Uterus (tissue), 3 donors: ENCODE measurements at regions not wholly inside any gene's neighbourhood (a gene's known extent, or its start where the extent isn't known, plus 50 kb on each side); places are given as distances from the start of the nearest gene placed in this dataset.
A peak's percentile ranks its signal among the peaks of the same experiment; 100 is the strongest.

Source experiments
- DNase-seq, 2 donors: peaks; one replicate each; pipeline ENCODE4 v3.0.0-alpha.2; 2019 to 2020
- H3K27ac ChIP-seq, 2 donors: fragments of 200-600 bp; sonication (generic); 1 replicate in 1 of 2; 2 replicates in 1 of 2; pipeline ENCODE4 v1.5.1; 2016 to 2018
- H3K27me3 ChIP-seq, 2 donors: fragments of 200-600 bp; sonication (generic); one replicate each; pipeline ENCODE4 v1.5.1; 2018 to 2019; ENCODE audit warnings: control low read depth in 1 of 2
- H3K36me3 ChIP-seq, 2 donors: fragments of 200-600 bp; sonication (generic); one replicate each; pipeline ENCODE4 v1.5.1; 2019; ENCODE audit warnings: control low read depth in 1 of 2
- H3K4me1 ChIP-seq, 2 donors: fragments of 200-600 bp; sonication (generic); one replicate each; pipeline ENCODE4 v1.5.1; 2018 to 2019; ENCODE audit warnings: control low read depth in 1 of 2
- H3K4me3 ChIP-seq, 2 donors: fragments of 200-600 bp; sonication (generic); 1 replicate in 1 of 2; 2 replicates in 1 of 2; pipeline ENCODE4 v1.5.1; 2018 to 2019; ENCODE audit warnings: mild to moderate bottlenecking in 1 of 2
- H3K9me3 ChIP-seq, 2 donors: fragments of 200-600 bp; sonication (generic); one replicate each; pipeline ENCODE4 v1.5.1; 2019; ENCODE audit warnings: control low read depth in 1 of 2
- CTCF ChIP-seq, 4 experiments: fragments of 200-600 bp in 2 of 4; fragments of 450-650 bp in 2 of 4; sonication (generic) in 2 of 4; IDR thresholded peaks; one replicate each; pipeline ENCODE4 v1.5.1; 2016 to 2019; ENCODE audit warnings: antibody characterized with exemption in 4 of 4, mild to moderate bottlenecking in 2 of 4, moderate library complexity in 1 of 4
- POLR2A ChIP-seq, 2 donors: fragments of 450-650 bp; IDR thresholded peaks; one replicate each; pipeline ENCODE4 v1.6.1; 2016; ENCODE audit warnings: antibody characterized with exemption in 2 of 2, mild to moderate bottlenecking in 1 of 2, moderate library complexity in 1 of 2
- intact Hi-C: fragments of 100-400 bp; cut with DNase I; formaldehyde crosslinking; loops from one replicate; pipeline ENCODE4 v1.15.1; 2023; ENCODE audit warnings: low total_unique reads
- donor health status: DM: yes; HTN: yes; CAD: no.

DNA sequence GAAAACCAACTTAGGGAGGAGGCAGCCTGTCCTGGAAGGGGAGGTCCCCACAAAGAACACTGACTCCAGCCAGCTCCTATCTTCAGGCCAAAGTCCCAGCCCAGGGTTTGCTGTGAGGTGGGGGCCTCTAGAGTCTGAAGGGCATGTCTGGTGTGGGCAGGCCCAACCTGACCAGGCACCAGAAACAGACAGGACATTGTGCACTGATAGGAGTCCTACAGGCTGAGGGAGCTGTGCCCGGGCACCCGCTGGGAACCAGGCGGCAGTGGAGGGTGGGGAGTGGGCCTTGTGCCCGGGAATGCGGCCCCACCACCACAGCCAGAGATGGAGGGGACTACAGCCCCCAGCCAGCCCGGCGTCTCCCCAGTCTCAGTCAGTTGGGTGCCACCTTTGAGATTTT is 161.4 kb downstream of the WNT7A start:
- H3K27me3 ChIP-seq, result no peaks in the 10 kb centered on the region
- peak in 1 of 2 donors; percentile 3 for DNase-seq
- no peak overlapping the region for H3K27ac ChIP-seq
- no peaks in the 10 kb centered on the region for H3K4me1 ChIP-seq
- no peak overlapping the region for H3K4me3 ChIP-seq
- no peaks in the 10 kb centered on the region for H3K36me3 ChIP-seq
- H3K9me3 ChIP-seq, result no peaks in the 10 kb centered on the region
- no peak for TF ChIP-seq POLR2A (IDR thresholded peaks at IDR 0.05)
- TF ChIP-seq CTCF (IDR thresholded peaks at IDR 0.05), result no peak
- intact Hi-C loops, result no loop called here

DNA sequence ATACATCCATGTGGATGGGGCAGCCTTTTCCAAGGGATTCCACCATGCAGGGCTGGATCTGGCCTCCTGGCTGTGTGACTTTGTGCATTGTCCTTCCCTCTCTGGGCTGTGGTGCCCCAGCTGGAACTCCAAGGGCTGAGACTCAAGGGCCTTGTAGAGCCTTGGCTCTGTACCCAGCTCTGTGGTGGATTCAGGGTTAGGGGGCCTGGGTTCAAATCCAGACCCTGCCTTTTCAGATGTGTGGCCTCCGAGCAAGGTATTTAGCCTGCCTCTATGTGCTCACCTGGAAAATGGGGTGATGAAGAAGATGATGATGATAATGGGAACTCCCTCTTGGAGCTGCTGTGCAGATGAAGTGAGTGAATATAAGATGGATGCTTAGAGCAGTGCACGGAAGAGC is 161.9 kb downstream of the WNT7A start:
- H3K4me3 ChIP-seq, result no peak overlapping the region
- DNase-seq, result peak in 1 of 2 donors; percentile 5
- no peak overlapping the region for H3K27ac ChIP-seq
- no peak for TF ChIP-seq CTCF (IDR thresholded peaks at IDR 0.05)
- TF ChIP-seq POLR2A (IDR thresholded peaks at IDR 0.05), result no peak
- no peaks in the 10 kb centered on the region for H3K9me3 ChIP-seq
- H3K36me3 ChIP-seq, result no peaks in the 10 kb centered on the region
- intact Hi-C loops, result no loop called here
- H3K4me1 ChIP-seq, result no peaks in the 10 kb centered on the region
- H3K27me3 ChIP-seq, result no peaks in the 10 kb centered on the region

DNA sequence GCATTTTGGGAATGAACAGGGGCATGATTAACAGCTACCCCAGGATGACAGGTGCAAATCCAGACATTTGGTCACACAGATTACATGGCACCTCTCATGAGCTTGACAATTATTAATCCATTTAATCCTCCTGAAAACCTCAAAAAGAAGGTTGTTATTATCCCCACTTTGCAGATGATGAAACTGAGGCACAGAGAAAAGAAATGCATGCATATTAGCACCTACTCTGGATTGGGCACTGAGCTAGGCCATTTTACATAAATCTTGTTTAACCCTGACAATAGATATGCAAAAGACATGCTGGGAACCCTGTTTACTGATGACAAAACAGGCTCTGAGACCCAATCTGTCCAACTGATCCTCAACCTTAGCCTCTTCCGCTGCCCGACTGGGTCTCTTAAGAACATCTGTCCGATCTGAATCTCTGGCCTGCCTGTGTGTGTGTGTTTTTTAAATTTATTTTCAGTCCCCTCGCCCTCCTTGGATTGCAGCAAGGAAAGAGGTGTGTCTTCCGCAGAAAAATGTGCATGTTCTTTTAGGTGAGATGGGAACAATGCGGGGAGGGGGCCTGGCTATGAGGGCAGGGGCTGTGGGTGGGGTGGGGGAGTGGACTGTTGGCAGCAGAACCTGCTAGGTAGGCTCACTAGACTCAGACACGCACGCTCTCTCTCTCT is 162.5 kb downstream of the WNT7A start:
- H3K9me3 ChIP-seq, result no peaks in the 10 kb centered on the region
- no peak overlapping the region for H3K4me3 ChIP-seq
- DNase-seq, result no peak
- H3K4me1 ChIP-seq, result no peaks in the 10 kb centered on the region
- no peak for TF ChIP-seq CTCF (IDR thresholded peaks at IDR 0.05)
- no peak for TF ChIP-seq POLR2A (IDR thresholded peaks at IDR 0.05)
- no peaks in the 10 kb centered on the region for H3K27me3 ChIP-seq
- no peaks in the 10 kb centered on the region for H3K36me3 ChIP-seq
- intact Hi-C loops, result no loop called here
- no peak overlapping the region for H3K27ac ChIP-seq

DNA sequence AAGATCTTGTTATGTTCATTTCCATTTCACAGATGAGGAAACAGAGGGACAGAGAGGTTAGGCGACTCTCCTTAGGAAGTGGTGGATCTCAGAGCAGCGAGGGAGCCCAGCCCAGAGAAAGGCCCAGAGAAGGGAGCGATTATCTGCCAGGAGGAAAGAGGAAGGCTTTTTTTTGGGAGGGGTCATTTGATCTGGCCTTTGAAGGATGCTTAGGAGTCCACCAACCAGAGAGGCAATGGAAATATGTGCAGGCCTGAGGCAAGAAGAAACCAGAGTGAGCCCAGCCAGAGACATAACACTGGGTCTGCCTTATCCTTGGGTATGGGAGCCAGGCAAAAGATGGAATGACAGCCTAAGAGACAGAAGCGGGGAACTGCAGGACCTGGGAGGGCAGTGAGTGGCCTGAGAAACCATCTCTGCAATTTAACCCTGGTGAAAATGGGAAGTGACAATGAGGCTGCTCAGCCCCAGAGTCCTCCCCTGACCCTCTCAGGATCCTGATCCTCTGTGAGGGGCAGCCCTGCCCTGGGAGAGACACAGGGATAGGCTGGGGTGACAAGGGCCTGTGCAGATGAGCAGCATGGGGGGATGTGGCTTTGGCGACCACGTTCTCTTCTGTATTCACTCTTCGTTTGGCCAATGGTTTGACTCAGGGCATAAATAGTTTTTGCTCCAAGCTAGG is 163.2 kb downstream of the WNT7A start:
- Histone ChIP-seq H3K9me3 (no peaks in the 10 kb centered on the region), H3K27ac (no peak overlapping the region), H3K27me3 (no peaks in the 10 kb centered on the region), H3K4me1 (no peaks in the 10 kb centered on the region), H3K4me3 (no peak overlapping the region), H3K36me3 (no peaks in the 10 kb centered on the region)
- no peak for TF ChIP-seq POLR2A (IDR thresholded peaks at IDR 0.05)
- DNase-seq, result no peak
- intact Hi-C loops, result no loop called here

GRCh38 chr3:13715961-13716360 is 163.9 kb downstream of the WNT7A start:
- peak in 1 of 2 donors; percentile 3 for DNase-seq

More at GRCh38 chr3:13715961-13716360, 163.9 kb downstream of the WNT7A start:
- H3K9me3 ChIP-seq, result no peaks in the 10 kb centered on the region
- TF ChIP-seq CTCF (IDR thresholded peaks at IDR 0.05) (no peak), POLR2A (IDR thresholded peaks at IDR 0.05) (no peak)
- no peaks in the 10 kb centered on the region for H3K36me3 ChIP-seq
- H3K4me3 ChIP-seq, result no peak overlapping the region
- no peaks in the 10 kb centered on the region for H3K4me1 ChIP-seq
- H3K27me3 ChIP-seq, result no peaks in the 10 kb centered on the region
- H3K27ac ChIP-seq, result no peak overlapping the region
- intact Hi-C loops, result no loop called here
